HUDEP-2 (cell line): ENCODE measurements at regions not wholly inside any gene's neighbourhood (a gene's known extent, or its start where the extent isn't known, plus 50 kb on each side); places are given as distances from the start of the nearest gene placed in this dataset.

Experiments
- DNase-seq, 76 experiments: peaks; one replicate each; lab custom pipeline; 2025; ENCODE audit not compliant: unreplicated experiment in 76 of 76; lab: John Stamatoyannopoulos, UW

DNA sequence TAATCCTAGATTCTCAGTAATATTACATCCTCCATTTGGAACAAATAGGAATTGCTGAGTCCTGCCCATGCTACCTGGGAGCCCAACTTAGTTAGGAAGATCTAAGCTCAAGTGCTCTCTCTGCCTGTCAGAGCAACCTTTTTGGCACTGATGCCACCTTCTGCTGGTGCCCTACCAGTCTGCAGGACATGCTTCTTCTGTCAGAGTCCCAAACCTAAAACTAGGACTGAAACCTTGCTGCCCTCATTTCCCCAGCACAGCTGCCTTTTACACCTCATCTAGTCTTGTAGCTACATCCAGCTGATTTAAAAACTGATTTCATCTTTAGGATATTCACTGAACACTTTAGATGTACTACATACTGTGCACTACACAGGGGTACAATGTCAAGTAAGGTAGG, 118.7 kb downstream of the LYPLAL1 start:
- DNase-seq: no peak

DNA sequence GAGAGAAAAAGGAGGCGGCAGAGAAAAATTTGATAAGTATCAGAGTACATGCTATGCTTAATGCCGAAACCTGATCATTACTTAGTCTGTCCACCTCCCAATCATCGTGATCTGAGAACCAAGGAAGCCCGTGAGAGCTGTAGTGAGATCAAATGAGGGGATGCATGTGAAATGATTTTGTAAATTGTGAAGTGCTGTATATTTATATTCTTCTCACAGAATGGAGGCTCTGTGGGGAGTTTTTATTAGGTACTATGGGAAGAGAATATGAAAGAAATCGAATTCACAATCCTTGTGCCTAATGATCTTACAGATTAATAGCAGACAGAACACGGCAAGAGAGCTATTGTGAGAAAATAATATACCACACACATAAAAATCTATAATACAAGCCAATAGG, 115.5 kb downstream of the LYPLAL1 start:
- no peak for DNase-seq

DNA sequence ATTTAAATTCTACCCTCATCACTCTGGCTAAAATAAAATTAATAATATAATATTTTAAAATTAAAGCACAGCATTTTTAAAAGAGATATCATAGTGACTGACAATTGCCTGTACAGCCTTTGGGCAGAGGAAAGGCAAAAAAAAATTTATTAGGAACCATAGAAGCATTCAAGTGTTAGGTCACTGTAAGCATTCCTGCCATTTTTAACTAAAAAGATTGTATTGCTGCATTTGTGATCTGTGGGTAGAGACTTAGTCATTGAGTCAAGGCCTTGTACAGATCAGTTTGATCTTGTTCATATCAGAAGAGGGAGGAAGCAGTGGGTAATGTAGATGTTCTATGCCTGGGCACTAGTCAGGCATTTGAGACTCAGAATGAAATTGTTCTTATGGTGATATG, 109.9 kb downstream of the LYPLAL1 start:
- DNase-seq: no peak

DNA sequence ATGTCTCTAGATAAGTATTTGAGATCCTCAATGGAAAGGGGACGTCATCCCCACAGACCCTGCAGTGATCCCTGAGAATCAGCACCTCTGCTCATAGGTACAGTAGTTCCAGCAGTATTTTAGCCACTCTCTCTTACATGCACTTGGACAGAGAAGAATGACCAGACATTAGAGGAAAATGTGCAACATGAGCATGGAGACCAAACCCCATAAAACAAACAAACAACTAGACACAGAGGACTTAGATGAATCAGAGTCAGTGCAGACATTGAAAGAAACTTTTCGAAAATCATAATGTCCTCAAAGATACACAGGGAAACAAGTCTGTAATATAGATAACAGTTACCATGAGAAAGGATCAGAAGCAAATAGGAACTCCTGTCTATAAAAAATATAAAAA, 108.2 kb downstream of the LYPLAL1 start:
- DNase-seq: no peak

DNA sequence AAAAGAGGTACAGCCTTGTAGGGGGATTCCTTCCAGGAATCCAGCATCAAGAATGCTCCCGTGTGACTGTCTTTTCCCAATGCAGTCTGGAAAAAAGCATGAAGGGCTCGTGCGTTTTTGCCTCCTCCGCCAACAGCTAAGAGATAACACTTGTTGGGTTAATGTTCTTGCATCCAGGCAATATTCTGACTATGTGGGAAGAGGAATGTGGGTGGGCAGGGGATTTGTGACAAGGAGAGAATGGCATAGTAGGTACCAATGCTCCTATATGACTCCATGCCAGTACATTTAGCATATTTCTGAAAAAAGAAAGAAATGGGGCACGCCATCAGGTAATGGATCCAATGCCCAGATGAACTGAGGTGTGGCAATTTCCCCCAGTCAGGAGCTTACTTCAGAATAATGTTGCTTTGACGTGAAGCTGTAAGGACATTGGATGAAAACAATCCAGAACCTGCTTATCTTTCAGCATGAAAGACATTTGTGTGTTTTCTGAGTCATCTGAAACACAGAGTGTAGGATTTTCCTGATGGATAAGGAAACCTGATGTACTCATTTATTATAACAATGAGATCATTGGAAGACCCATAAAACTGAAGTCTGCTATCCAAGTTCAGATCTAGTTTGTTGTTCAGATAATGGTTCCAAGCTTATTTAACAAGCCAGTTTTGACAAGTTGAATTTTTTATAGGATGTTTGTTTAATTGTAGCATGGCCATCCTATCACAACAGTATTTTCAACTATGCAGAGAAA, 105.5 kb downstream of the LYPLAL1 start:
- DNase-seq: no peak

DNA sequence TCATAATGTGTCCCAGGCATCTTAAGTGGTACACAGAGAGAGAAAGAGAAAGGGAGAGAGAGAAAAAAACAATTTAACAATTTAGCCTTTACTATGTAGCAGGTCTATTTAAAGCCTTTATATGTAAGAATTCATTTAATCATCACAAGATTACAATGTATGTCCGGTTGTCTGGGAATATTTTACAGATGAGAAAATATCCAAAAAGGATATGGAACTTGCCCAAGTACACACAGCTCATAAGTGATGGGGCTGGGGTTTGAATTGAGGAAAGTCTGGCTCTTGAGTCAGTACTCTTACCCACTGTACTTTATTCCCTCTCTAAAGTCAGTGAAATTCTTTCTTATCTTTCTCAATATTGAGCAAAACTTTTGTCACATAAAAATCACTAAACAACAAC, 104.6 kb downstream of the LYPLAL1 start:
- no peak for DNase-seq

DNA sequence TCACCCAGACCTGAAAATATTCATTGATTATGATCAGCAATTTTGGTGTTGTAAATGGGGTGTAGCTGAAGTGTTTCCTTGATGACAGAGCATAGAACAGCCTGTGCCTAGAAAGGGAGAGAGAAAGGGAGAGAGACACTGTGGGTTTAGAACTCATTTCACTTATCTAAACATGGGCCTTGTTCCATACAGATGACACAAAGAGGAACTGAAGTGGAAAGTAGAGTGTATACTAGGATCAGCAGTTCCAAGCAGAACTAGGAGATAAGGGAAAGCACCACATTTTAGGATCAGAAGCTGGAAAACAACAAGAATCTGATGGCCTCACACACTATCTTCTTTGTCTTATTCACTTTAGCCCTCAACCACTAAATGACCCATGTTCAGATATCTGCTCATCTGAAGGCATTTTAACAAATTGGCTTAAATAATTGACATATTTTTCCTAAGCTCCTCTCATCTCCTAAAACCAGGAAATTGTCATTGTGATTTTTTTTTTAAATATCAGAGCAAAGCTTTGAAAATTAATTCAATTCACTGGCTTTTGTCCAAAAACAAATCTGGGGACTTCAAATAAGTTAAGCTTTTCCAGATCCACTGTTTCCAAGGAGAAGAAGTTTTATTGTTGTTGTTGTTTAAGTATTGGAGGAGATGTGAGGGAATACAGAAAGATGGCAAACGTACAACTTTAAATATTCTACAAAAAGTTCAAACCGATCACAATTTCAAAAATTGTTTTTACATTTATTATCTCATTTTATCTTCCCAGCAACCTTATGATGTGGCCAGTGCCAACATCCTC, 103.8 kb downstream of the LYPLAL1 start:
- DNase-seq: no peak

DNA sequence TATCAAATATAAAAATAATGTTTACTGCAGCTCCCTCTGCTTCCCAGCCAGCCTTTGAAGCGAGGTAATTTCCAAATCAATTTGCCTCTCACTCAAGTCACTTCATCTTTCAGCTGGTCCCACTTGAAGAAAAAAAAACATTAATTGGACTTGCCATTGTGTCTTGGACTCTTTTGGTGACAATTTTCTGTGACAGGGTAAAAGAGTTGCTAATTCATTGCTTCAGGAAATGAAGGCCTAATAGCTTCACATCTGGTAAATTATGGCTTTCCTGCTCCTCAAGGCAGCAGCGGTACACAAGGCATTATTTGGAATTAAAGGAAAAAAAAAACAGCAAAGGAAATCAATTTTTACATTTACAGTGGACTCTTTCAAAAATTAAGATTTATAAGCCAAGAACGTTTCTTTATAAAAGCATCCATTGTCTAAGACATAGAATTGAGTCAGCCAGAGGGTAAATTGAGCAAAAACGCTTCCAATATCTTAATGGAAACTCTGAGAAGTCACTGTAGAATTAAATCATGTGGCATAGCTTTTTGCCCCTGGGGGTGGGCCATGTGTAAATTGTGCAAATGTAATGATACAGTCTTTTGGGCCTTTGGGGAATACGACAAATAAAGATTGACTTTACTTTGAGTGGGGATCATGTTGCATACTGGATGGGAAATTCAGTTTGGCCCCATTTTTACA, 102.5 kb downstream of the LYPLAL1 start:
- no peak for DNase-seq

DNA sequence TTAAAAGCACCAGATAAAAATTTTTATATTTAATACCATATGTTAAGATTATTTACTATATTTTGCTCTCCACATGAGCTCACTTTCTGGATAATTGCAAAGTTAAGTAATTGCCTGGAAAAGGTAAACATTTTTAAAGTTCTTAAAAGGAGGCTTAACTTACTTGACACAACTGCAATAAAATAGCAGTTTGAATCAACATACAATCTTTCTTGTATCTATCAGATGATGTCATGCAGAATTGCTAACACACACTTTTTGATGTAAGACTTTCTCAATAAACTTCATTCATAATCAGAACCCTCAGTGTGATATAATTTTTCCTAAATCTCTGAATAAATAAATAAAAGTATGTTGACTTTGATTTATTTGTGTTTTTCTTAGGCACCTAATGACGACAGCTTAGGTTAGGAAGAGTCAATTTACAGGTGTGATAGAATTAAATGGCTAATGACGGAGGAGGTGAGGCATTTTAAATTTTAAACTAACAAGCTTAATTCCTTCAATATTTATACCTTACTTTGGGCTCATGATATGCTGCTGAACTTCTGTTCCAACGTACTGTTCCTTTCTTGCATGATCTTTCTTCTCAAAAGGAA, 99.5 kb downstream of the LYPLAL1 start:
- no peak for DNase-seq

DNA sequence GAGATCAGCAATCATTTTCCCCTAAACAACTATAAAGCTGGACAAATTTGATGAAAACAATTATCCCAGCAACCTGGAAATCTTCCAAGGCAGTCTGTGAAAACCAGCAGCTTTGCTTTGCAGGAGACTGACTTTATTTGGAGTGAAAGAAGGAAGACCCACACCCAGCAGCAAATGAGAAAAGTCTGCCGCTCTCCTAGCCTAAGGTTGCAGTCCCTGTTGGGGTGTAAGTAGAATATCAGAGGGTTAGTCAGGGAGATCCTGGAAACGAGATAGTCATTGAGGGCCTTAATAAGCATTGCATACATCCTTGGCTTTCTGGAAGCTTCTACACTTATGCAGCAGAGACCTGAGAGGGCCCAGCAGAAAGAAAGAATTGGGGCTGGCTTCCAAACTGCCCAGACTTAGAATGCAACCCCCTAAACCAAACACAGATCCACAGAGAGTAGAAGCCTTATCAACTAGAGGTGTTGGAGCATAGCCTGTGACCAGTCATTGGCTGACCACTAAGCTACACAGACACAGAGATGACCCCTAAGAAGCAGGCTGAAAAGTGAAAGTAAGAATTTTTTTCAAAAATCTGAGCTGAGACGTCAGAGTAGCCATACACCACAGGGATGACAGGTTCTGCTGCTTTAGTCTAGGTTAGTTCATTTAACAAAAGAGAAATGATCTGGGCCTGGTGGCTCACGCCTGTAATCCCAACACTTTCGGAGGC, 98.3 kb downstream of the LYPLAL1 start:
- no peak for DNase-seq

DNA sequence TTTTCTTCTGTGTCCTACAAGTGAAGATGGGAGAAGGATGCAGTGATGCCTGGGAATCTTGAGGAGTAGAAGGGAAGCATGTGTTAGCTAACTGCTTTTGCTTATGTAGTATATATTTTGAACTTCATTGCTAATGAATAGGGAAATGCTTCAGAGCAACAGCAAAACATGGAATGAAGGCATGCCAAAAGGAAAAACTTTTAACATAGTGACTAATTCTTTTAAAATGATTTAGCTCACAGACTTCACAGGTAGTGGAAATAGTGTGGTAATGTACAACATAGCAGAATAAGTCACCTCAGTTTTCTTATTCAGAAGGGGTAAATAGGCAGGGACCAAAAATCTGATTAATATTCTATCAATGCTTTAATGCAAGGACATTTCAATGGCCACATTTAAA, 95.5 kb downstream of the LYPLAL1 start:
- DNase-seq: no peak

DNA sequence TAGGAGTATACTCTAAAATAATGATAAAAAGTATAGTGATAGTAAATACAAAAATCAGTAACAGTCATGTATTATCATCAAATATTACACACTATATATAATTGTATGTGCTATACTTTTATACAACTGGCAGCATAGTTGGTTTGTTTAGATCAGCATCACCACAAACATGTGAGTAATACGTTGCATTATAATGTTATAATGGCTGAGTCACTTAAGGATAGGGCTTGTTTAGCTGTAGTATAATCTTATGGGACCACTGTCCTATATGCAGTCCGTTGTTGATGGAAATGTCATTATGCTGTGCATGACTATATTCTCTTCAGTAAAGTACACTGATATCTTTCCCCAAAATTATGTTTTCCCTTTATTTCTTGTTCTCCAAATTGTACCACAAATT, 92.8 kb downstream of the LYPLAL1 start:
- no peak for DNase-seq

DNA sequence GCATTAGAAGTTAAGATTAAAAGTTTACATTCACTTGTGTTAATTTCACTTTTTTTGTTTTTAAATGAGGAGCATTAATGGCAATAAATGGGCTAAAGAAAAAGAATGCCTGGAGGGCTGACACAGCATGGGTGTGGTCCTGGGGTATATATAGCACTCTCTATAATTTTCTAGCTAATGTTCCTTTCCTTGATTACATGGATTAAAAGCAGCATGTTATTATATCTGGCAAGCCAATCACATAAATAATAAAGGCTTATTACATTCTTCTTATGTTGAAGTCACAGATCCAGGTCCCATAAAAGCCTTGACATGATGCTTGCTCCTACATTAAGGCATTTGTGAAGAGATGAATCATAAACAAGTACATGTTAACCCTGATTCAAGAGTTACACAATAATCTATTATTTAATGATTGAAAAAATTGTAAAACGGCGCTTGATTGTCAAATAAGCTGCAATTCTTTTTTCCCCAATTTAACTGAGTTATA, 91.4 kb downstream of the LYPLAL1 start:
- DNase-seq: no peak

DNA sequence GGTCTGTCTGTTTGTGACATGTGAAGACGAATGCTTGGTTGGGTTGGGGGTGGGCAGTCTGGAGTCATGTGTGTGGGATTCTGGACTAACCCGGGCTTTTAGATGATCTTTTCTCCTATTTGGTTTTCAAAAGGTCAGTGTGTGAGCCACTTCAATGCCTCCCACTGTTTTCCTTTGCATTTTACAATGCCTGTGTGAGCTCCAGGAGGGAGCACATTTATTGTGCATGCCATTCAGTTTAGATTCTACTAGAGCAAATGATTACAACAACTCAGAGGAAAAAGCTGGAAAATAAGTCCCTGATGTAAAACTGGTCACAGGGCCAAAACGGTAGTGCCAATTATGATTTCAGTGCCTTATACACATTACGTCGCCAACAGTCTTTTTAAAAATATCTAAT, 90.9 kb downstream of the LYPLAL1 start:
- no peak for DNase-seq
